Endometrium (tissue), 2 donors: ENCODE measurements at regions not wholly inside any gene's neighbourhood (a gene's known extent, or its start where the extent isn't known, plus 50 kb on each side); places are given as distances from the start of the nearest gene placed in this dataset.
"Not testable (repeated sequence)": the region's sequence is repeated elsewhere in the genome, so short reads cannot be mapped to it uniquely, and the experiment has no call there.

ENCODE experiments used
- FAIRE-seq: peaks from 2 replicates; lab custom pipeline; 2012; peaks lifted over from hg19 to GRCh38; lab: Jason Lieb, UNC
- donor health status: control.
- donor health status: control.

- no peak for FAIRE-seq
Observed at GRCh38 chr2:192444286-192444838, 249.6 kb upstream of the TMEFF2 start.

DNA sequence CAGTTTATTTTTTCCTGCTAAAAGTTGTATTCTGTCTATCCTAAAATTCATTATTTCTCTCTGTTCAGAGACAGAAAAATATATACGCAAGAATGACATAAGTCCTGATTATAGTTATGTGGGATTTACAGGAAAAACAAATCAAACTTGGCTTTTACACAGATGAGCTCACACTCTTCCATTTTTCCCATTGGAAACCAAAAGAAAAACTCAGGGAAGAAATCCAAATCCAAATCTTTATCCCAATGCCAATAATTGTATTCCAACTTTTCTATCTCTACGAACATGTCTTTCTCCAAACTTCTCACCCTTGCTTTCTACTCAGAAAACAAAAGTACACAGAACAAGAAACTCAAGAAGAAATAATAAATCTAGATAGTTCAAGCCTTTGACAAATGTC lies 249.1 kb upstream of the TMEFF2 start:
- no peak for FAIRE-seq

DNA sequence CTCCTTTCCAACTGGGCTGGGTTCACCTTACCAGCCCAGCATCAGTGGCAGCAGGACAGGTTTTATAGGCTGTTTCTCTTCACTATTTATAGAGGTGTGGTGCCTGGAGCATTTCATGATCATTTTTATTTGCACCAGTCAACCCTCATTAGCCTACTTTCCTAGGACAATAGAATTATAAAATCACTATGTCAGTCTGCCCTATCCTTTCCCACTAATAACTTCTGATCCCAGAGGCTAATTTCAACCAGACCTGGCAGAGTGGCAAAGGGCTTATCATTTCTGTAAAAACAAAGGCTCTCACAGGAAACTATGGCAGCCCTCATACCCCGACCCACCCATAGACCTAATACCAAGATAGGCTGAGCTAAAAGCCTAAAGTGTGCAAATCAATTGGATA lies 243.5 kb upstream of the TMEFF2 start:
- FAIRE-seq = no peak

DNA sequence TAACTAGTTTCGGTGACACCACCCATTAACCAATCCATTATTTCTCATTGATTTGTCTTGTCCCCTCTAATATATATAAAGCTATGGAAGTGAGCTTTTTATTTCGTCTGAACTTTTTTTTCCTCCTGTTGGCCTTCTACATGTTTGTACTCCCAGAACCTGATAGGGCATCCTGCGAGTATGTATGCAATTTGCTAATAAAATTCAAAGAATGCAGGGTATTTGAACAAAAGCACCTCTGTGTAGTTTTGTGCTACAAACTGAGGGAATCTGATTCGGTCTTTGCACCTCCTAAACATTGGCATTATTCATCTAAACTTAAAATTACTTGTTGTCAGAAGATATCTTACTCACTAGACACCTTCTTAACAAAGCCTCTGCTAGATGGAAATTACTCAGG lies 242.9 kb upstream of the TMEFF2 start:
- no peak for FAIRE-seq

GRCh38 chr2:192424243-192424642 lies 229.5 kb upstream of the TMEFF2 start:
- FAIRE-seq = no peak

DNA sequence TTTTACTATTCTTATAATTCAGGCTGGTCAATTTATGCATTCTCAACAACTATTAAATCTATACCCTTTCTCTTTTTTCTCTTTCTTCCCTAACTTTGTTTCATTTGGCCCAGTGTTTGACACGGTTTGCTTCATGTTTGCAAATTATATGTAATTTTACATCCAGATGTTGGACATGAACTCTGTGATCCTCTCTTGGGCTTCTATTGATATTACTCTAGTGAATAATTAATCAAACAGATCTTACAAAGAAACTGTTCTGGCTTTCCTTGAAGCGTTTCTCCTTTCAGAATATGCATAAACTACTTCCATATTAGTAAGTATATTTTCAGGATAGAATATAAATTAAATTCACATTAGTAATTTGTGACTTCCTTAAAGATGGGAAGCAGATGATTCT lies 225.1 kb upstream of the TMEFF2 start:
- FAIRE-seq = no peak

- no peak for FAIRE-seq
Observed at GRCh38 chr2:192416060-192416459, 221.3 kb upstream of the TMEFF2 start.

DNA sequence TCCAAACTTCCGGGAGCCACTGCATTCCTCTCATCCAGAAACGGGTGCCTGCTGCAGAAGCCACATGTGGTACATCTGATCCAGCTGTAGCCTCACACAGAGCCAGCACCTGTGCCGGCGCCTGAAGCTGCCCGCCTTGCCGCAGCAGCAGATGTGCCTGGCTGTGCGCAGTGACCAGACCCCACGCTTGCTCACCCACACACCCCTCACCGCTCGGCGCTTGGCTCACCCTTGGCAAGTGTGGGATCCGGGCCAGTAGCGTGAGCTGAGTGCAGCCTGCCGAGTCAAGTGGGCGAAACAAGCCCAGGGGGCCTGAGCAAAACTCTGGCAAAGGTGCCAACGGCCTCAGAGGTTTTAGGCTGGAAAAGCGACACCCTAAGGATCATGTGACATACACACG lies 220.1 kb upstream of the TMEFF2 start:
- no peak for FAIRE-seq

- no peak for FAIRE-seq
Observed at GRCh38 chr2:192413812-192414681, 219.3 kb upstream of the TMEFF2 start.

DNA sequence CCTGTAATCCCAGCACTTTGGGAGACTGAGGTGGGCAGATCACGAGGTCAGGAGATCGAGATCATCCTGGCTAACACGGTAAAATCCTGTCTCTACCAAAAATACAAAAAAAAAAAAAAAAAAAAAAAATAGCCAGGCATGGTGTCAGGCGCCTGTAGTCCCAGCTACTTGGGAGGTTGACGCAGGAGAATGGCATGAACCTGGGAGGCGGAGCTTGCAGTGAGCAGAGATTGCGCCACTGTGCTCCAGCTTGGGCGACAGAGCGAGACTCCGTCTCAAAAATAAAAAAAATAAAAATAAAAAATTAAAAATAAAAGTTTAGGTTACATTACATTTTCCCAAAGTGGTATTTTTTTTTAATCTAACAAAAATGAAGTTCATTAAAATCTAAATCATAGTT lies 218.1 kb upstream of the TMEFF2 start:
- FAIRE-seq = peak; percentile 4

DNA sequence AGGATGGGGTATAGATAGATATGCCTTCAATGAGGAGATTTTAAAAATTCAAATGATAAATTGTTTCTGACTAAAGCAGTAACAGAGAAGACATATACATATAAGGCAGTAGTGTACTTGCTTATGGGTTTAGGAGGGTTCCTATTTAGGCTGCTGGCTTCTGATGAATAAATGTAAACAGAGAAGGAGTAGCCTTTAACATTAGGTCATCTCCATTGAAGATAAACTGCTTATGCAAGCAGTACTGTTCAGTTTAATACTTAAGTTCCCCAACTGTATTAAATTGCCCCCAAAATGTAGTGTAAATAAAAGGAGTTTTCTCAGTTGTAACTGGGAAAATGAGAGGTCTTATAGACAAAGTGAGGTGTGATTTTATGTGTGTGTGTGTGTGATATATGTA lies 217.7 kb upstream of the TMEFF2 start:
- no peak for FAIRE-seq

GRCh38 chr2:192411755-192412154 lies 217.0 kb upstream of the TMEFF2 start:
- no peak for FAIRE-seq

GRCh38 chr2:192410319-192410718 lies 215.6 kb upstream of the TMEFF2 start:
- FAIRE-seq = no peak

DNA sequence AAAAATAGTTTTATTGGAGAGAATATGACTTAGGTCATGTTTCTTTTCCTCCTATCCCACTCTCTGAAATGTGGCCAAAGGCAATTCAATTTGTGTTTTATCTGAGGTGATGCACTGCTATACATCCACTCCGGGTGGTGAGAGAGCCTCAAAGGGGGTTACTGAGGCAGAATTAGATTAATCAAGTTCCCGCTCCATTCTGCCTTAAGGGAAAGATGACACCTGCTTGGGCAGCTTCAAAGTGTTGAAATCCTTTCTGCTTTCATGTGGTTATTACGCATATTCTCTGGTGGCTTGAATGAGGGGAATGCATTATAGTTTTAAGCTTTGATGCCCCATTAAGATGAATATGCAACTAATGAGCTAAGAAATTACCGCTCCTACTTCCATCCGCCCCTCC lies 213.0 kb upstream of the TMEFF2 start:
- FAIRE-seq = no peak

DNA sequence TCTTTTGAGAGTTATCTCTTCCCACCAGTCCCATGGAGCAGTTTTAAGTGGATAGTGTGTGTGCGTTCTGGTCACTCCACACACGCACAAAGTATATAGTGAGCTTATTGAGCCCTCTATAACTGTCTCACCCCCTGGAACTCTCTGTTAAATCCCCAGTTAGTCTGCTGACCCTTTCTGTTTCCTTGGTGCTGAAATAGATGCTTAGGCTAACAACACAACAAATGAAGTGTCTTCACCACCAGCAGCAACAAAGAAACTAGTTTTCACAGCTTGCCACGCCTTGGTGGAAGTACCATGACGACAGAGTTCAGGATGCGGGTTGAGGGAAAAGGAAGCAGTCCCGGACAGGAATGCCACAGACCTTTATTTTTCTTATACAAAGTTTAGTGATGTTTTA lies 203.5 kb upstream of the TMEFF2 start:
- no peak for FAIRE-seq

DNA sequence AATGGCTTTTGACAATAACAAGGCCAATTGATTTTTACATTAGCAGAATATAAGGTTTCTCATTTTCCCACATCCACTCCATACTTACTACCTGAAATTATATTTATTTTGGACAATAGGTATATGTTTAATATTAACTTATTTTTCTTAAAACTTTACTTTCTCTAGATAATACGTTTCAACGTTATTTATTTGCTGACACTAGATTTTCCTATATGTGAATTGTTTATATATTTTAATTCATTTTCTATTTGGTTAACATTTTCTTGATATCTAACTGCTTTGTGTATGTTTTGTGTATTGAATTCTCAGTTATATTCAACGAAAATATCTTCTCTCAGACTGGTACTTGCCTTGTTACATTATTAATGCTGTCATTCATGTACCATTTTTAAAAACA lies 199.9 kb upstream of the TMEFF2 start:
- no peak for FAIRE-seq

- no peak for FAIRE-seq
Observed at GRCh38 chr2:192391041-192391440, 196.3 kb upstream of the TMEFF2 start.

- no peak for FAIRE-seq
Observed at GRCh38 chr2:192390401-192390800, 195.7 kb upstream of the TMEFF2 start.

DNA sequence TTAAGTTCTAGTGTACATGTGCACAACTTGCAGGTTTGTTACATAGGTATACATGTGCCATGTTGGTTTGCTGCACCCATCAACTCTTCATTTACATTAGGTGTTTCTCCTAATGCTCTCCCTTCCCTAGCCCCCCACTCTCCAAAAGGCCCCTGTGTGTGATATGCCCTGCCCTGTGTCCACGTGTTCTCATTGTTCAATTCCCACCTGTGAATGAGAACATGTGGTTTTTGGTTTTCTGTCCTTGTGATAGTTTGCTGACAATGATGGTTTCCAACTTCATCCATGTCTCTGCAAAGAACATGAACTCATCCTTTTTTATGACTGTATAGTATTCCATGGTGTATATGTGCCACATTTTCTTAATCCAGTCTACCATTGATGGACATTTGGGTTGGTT lies 189.5 kb upstream of the TMEFF2 start:
- not testable (repeated sequence) for FAIRE-seq

DNA sequence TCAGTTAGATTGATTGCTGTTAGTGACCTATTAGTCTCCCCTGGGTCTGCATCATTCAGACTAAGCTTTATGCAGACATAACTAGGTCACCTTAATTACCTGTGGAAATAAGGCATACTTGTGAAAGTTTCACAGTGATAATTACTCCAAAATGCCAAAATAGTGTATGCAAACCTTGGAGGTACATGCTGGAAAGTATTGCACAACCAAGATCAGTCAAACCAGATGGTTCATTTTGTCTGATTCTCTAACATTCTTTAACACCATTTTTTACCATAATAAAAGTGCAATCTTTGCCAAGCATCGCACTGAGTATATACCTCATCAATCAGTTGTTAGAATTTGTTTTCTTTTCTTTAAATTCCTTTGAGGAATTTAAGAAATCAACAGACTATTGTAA lies 186.3 kb upstream of the TMEFF2 start:
- FAIRE-seq = no peak

- FAIRE-seq = no peak
Observed at GRCh38 chr2:192379736-192380135, 185.0 kb upstream of the TMEFF2 start.

DNA sequence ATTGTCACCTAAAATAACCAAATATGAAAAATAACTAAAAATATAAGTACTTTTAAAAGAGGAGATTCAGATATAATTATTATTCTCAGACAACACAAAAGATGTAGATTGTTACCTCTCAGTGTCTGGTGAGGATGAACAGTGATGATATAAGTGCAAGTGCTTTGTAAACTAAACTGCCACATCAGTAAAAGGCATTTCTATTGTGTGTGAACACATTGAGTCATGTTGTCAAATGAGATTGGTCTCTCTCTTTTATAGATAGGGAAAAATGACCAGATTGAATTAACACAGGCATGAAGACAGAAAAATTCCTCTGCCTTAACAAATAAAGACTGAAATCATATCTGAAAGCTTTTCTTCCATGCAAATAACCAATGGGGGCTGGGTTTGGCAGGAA lies 182.4 kb upstream of the TMEFF2 start:
- FAIRE-seq = no peak

DNA sequence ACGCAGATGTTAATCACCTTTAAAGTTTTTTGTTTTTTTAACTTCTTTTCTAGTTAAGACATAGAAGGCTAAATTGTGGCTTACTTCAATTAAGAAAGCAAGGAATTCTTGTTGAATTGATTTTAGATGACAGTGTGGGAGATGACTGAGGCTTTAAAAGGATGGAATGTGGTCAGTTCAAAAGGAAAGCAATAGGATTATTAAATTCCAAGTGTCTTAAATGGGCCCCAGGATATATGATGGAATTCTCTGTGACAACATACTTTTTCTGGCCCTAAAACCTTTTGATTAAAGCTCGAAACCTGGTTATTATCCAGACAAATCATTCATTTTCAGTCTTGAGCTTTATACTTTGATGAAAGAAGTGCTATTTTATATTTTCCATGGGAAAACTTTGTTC lies 179.0 kb upstream of the TMEFF2 start:
- no peak for FAIRE-seq

DNA sequence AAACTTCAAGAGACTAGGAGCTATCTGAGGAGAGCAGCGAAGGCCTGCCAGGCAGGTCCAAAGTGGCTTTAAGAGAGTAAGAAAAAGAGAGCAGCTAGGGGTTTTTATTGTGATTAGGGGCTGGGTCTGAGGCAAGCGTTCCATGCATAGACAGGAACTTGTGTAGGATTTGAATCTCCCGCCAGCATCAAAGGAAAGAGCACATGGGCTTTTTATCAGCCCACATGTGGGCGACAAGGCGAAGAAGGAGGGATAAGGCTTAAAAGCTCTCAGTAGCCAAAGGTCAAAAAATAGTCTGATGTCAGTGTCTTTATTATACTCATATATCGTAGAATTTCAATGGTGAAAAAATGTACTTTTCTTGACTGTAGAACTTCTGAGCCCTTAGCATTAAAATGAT lies 178.5 kb upstream of the TMEFF2 start:
- FAIRE-seq = no peak
